ENCODE measurements at regions not wholly inside any gene's neighbourhood (a gene's known extent, or its start where the extent isn't known, plus 50 kb on each side); places are given as distances from the start of the nearest gene placed in this dataset.

GRCh38 chr1:213657013-213657412, 330.8 kb upstream of the PROX1 start:
- no peak for TF ChIP-seq CTCF (IDR thresholded peaks at IDR 0.05)
- peak; percentile 55 for ATAC-seq
- H3K4me3 ChIP-seq: no peak overlapping the region
- DNase-seq: no peak
- intact Hi-C loops (cut with DNase I, micrococcal nuclease): no loop called here
- H3K36me3 ChIP-seq (ENCODE audit: low read depth): no peaks in the 10 kb centered on the region
- H3K9me3 ChIP-seq: no peaks in the 10 kb centered on the region
- peaks cover 35% of the 10 kb centered on the region for H3K4me1 ChIP-seq (ENCODE audit: low read depth)

GRCh38 chr1:213657879-213658278, 329.9 kb upstream of the PROX1 start:
- no peak for DNase-seq
- ATAC-seq: peak; percentile 52

GRCh38 chr1:213658457-213658856, 329.3 kb upstream of the PROX1 start:
- H3K36me3 ChIP-seq (ENCODE audit: low read depth): no peaks in the 10 kb centered on the region
- intact Hi-C loops (cut with DNase I, micrococcal nuclease): no loop called here
- no peaks in the 10 kb centered on the region for H3K9me3 ChIP-seq
- no peak for DNase-seq
- peak; percentile 83 for ATAC-seq
- H3K4me3 ChIP-seq: no peak overlapping the region
- TF ChIP-seq CTCF (IDR thresholded peaks at IDR 0.05): no peak
- H3K4me1 ChIP-seq (ENCODE audit: low read depth): peaks cover 35% of the 10 kb centered on the region

More at GRCh38 chr1:213657879-213658278, 329.9 kb upstream of the PROX1 start:
- Histone ChIP-seq H3K4me1 (ENCODE audit: low read depth) (peaks cover 35% of the 10 kb centered on the region), H3K36me3 (ENCODE audit: low read depth) (no peaks in the 10 kb centered on the region), H3K4me3 (no peak overlapping the region), H3K9me3 (no peaks in the 10 kb centered on the region)
- intact Hi-C loops (cut with DNase I, micrococcal nuclease): no loop called here
- no peak for TF ChIP-seq CTCF (IDR thresholded peaks at IDR 0.05)

- intact Hi-C loops (cut with DNase I, micrococcal nuclease): no loop called here
- no peak overlapping the region for H3K4me3 ChIP-seq
- no peak for TF ChIP-seq CTCF (IDR thresholded peaks at IDR 0.05)
- H3K9me3 ChIP-seq: no peaks in the 10 kb centered on the region
- no peaks in the 10 kb centered on the region for H3K36me3 ChIP-seq (ENCODE audit: low read depth)
- peaks cover 35% of the 10 kb centered on the region for H3K4me1 ChIP-seq (ENCODE audit: low read depth)
- peak; percentile 26 for ATAC-seq
- DNase-seq: no peak
Measured at GRCh38 chr1:213659580-213660547, 327.9 kb upstream of the PROX1 start.

- no peak overlapping the region for H3K4me3 ChIP-seq
- ATAC-seq (no peak), DNase-seq (no peak)
- TF ChIP-seq CTCF (IDR thresholded peaks at IDR 0.05): no peak
- H3K4me1 ChIP-seq (ENCODE audit: low read depth): peaks cover 32% of the 10 kb centered on the region
- intact Hi-C loops (cut with DNase I, micrococcal nuclease): no loop called here
- no peaks in the 10 kb centered on the region for H3K9me3 ChIP-seq
- no peaks in the 10 kb centered on the region for H3K36me3 ChIP-seq (ENCODE audit: low read depth)
Measured at GRCh38 chr1:213661302-213661701, 326.5 kb upstream of the PROX1 start.

All from mucosa of descending colon (tissue), 3 donors.